ENCODE measurements at regions not wholly inside any gene's neighbourhood (a gene's known extent, or its start where the extent isn't known, plus 50 kb on each side); places are given as distances from the start of the nearest gene placed in this dataset.

GRCh38 chr13:104841110-104841509 lies 1694.4 kb downstream of the EFNB2 start:
- TF ChIP-seq EZH2 (IDR thresholded peaks at IDR 0.05; ENCODE audit: borderline replicate concordance, low read length), result no peak
- TF ChIP-seq CTCF (IDR thresholded peaks at IDR 0.05; ENCODE audit: low read length), result no peak

GRCh38 chr13:104837756-104838155 lies 1697.7 kb downstream of the EFNB2 start:
- no peak overlapping the region for H2AFZ ChIP-seq (ENCODE audit: low read length)
- TF ChIP-seq CTCF (IDR thresholded peaks at IDR 0.05; ENCODE audit: low read length) (no peak), EZH2 (IDR thresholded peaks at IDR 0.05; ENCODE audit: borderline replicate concordance, low read length) (no peak)
- no peaks in the 10 kb centered on the region for H3K36me3 ChIP-seq (ENCODE audit: insufficient read depth, low read length)
- no peaks in the 10 kb centered on the region for H3K4me1 ChIP-seq (ENCODE audit: insufficient read depth, low read length, severe bottlenecking)
- H3K27ac ChIP-seq (ENCODE audit: low read depth, low read length, poor library complexity, severe bottlenecking), result no peak overlapping the region
- no peaks in the 10 kb centered on the region for H3K9me2 ChIP-seq (ENCODE audit: low read depth, low read length)
- no peak overlapping the region for H3K4me3 ChIP-seq (ENCODE audit: low read depth, low read length, poor library complexity, severe bottlenecking)
- H3K79me2 ChIP-seq (ENCODE audit: insufficient read depth, low read length), result no peaks in the 10 kb centered on the region
- H3F3A ChIP-seq (ENCODE audit: insufficient read depth, low read length), result no peaks in the 10 kb centered on the region
- no peaks in the 10 kb centered on the region for H3K27me3 ChIP-seq (ENCODE audit: insufficient read depth, low read length)
- no peaks in the 10 kb centered on the region for H4K20me1 ChIP-seq (ENCODE audit: insufficient read depth, low read length)
- no peaks in the 10 kb centered on the region for H3K9me3 ChIP-seq (ENCODE audit: low read length)
- no peak overlapping the region for H3K4me2 ChIP-seq (ENCODE audit: low read length)
- H3K9ac ChIP-seq (ENCODE audit: low read length), result no peak overlapping the region

More at GRCh38 chr13:104841110-104841509, 1694.4 kb downstream of the EFNB2 start:
- Histone ChIP-seq H3K36me3 (ENCODE audit: insufficient read depth, low read length) (no peaks in the 10 kb centered on the region), H3K4me2 (ENCODE audit: low read length) (no peak overlapping the region), H3K4me3 (ENCODE audit: low read depth, low read length, poor library complexity, severe bottlenecking) (no peak overlapping the region), H3K9ac (ENCODE audit: low read length) (no peak overlapping the region), H3K79me2 (ENCODE audit: insufficient read depth, low read length) (no peaks in the 10 kb centered on the region), H3K9me2 (ENCODE audit: low read depth, low read length) (no peaks in the 10 kb centered on the region), H4K20me1 (ENCODE audit: insufficient read depth, low read length) (no peaks in the 10 kb centered on the region), H2AFZ (ENCODE audit: low read length) (no peak overlapping the region), H3K27me3 (ENCODE audit: insufficient read depth, low read length) (no peaks in the 10 kb centered on the region), H3K4me1 (ENCODE audit: insufficient read depth, low read length, severe bottlenecking) (no peaks in the 10 kb centered on the region), H3K9me3 (ENCODE audit: low read length) (no peaks in the 10 kb centered on the region), H3K27ac (ENCODE audit: low read depth, low read length, poor library complexity, severe bottlenecking) (no peak overlapping the region), H3F3A (ENCODE audit: insufficient read depth, low read length) (no peaks in the 10 kb centered on the region)

- Histone ChIP-seq H3K27ac (ENCODE audit: low read depth, low read length, poor library complexity, severe bottlenecking) (no peak overlapping the region), H3K4me3 (ENCODE audit: low read depth, low read length, poor library complexity, severe bottlenecking) (no peak overlapping the region), H3K36me3 (ENCODE audit: insufficient read depth, low read length) (no peaks in the 10 kb centered on the region), H3K9ac (ENCODE audit: low read length) (no peak overlapping the region), H2AFZ (ENCODE audit: low read length) (no peak overlapping the region), H3K4me2 (ENCODE audit: low read length) (no peak overlapping the region), H3K79me2 (ENCODE audit: insufficient read depth, low read length) (no peaks in the 10 kb centered on the region), H4K20me1 (ENCODE audit: insufficient read depth, low read length) (no peaks in the 10 kb centered on the region), H3K9me3 (ENCODE audit: low read length) (no peaks in the 10 kb centered on the region), H3F3A (ENCODE audit: insufficient read depth, low read length) (no peaks in the 10 kb centered on the region), H3K4me1 (ENCODE audit: insufficient read depth, low read length, severe bottlenecking) (no peaks in the 10 kb centered on the region), H3K27me3 (ENCODE audit: insufficient read depth, low read length) (no peaks in the 10 kb centered on the region), H3K9me2 (ENCODE audit: low read depth, low read length) (no peaks in the 10 kb centered on the region)
- TF ChIP-seq CTCF (IDR thresholded peaks at IDR 0.05; ENCODE audit: low read length) (no peak), EZH2 (IDR thresholded peaks at IDR 0.05; ENCODE audit: borderline replicate concordance, low read length) (no peak)
Observed at GRCh38 chr13:104833221-104833620, 1702.2 kb downstream of the EFNB2 start.
